NCI-H2107 (cell line): ENCODE measurements at regions not wholly inside any gene's neighbourhood (a gene's known extent, or its start where the extent isn't known, plus 50 kb on each side); places are given as distances from the start of the nearest gene placed in this dataset.

ENCODE experiments used
- DNase-seq: peaks from one replicate; lab custom pipeline; 2025; lab: John Stamatoyannopoulos, UW

GRCh38 chr15:47326410-47327333 is 390.6 kb upstream of the SEMA6D start:
- no peak for DNase-seq

- no peak for DNase-seq
These were observed 385.4 kb upstream of the SEMA6D start for GRCh38 chr15:47331829-47332393.

GRCh38 chr15:47332481-47332880 is 384.8 kb upstream of the SEMA6D start:
- no peak for DNase-seq

GRCh38 chr15:47333734-47334133 is 383.6 kb upstream of the SEMA6D start:
- no peak for DNase-seq

- no peak for DNase-seq
These were observed 382.3 kb upstream of the SEMA6D start for GRCh38 chr15:47334805-47335535.

- DNase-seq = no peak
These were observed 380.2 kb upstream of the SEMA6D start for GRCh38 chr15:47337106-47337505.

- no peak for DNase-seq
These were observed 379.5 kb upstream of the SEMA6D start for GRCh38 chr15:47337836-47338235.

- DNase-seq = no peak
These were observed 378.5 kb upstream of the SEMA6D start for GRCh38 chr15:47338771-47339170.

GRCh38 chr15:47339800-47340570 is 377.3 kb upstream of the SEMA6D start:
- DNase-seq = no peak

- no peak for DNase-seq
These were observed 376.8 kb upstream of the SEMA6D start for GRCh38 chr15:47340571-47340920.

GRCh38 chr15:47349179-47349578 is 368.1 kb upstream of the SEMA6D start:
- DNase-seq = no peak

GRCh38 chr15:47351501-47351900 is 365.8 kb upstream of the SEMA6D start:
- DNase-seq = no peak

GRCh38 chr15:47352217-47352616 is 365.1 kb upstream of the SEMA6D start:
- DNase-seq = no peak

GRCh38 chr15:47355759-47356158 is 361.5 kb upstream of the SEMA6D start:
- no peak for DNase-seq

GRCh38 chr15:47356297-47356696 is 361.0 kb upstream of the SEMA6D start:
- no peak for DNase-seq

- no peak for DNase-seq
These were observed 358.4 kb upstream of the SEMA6D start for GRCh38 chr15:47358876-47359275.

- no peak for DNase-seq
These were observed 357.0 kb upstream of the SEMA6D start for GRCh38 chr15:47360305-47360704.

- no peak for DNase-seq
These were observed 355.0 kb upstream of the SEMA6D start for GRCh38 chr15:47362118-47362905.

GRCh38 chr15:47363653-47364052 is 353.7 kb upstream of the SEMA6D start:
- DNase-seq = no peak

GRCh38 chr15:47364230-47365141 is 352.8 kb upstream of the SEMA6D start:
- DNase-seq = no peak
